ENCODE measurements at regions not wholly inside any gene's neighbourhood (a gene's known extent, or its start where the extent isn't known, plus 50 kb on each side); places are given as distances from the start of the nearest gene placed in this dataset.

DNA sequence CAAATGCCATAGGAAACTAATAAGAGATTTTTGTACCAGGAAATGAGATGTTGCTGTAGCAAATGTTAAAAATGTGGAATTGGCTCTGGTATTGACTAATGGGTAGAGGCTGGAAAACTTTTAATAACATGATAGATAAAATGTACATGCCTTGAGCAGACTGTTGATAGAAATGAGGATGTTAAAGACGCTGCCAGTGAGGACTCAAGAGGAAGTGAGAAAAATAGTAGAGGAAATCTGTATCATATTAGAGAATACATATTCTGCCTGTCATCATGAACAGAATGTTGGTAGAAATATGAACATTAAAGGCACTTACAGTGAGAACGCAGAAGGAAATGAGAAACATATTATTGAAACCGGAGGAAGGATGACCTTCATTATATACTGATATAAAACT is 577.2 kb upstream of the HTR2C start:
- no peaks in the 10 kb centered on the region for H3K4me1 ChIP-seq (ENCODE audit: insufficient read depth)
- no peak overlapping the region for H3K27ac ChIP-seq (ENCODE audit: low read depth)
- H3K79me2 ChIP-seq (replicated peaks; ENCODE audit: insufficient read depth), result no peaks in the 10 kb centered on the region
- H3K4me2 ChIP-seq, result no peak overlapping the region
- H3K4me3 ChIP-seq, result no peak overlapping the region
- DNase-seq (ENCODE audit: low spot score) (no peak), ATAC-seq (no peak)
- no peaks in the 10 kb centered on the region for H4K20me1 ChIP-seq (replicated peaks; ENCODE audit: insufficient read depth)
- Mint-ChIP-seq H3K27ac (no peak overlapping the region), H3K4me1 (no peaks in the 10 kb centered on the region), H3K4me3 (no peak overlapping the region), H3K9me3 (no peaks in the 10 kb centered on the region), H3K27me3 (ENCODE audit: insufficient read depth, low read depth, poor library complexity) (peaks cover 2% of the 10 kb centered on the region), H3K36me3 (ENCODE audit: low read depth) (no peaks in the 10 kb centered on the region)
- no peaks in the 10 kb centered on the region for H3F3A ChIP-seq (replicated peaks; ENCODE audit: low read depth)
- no peaks in the 10 kb centered on the region for H3K36me3 ChIP-seq (ENCODE audit: insufficient read depth)
- H3K27me3 ChIP-seq (ENCODE audit: insufficient read depth), result no peaks in the 10 kb centered on the region
- TF ChIP-seq, protein P1, sequence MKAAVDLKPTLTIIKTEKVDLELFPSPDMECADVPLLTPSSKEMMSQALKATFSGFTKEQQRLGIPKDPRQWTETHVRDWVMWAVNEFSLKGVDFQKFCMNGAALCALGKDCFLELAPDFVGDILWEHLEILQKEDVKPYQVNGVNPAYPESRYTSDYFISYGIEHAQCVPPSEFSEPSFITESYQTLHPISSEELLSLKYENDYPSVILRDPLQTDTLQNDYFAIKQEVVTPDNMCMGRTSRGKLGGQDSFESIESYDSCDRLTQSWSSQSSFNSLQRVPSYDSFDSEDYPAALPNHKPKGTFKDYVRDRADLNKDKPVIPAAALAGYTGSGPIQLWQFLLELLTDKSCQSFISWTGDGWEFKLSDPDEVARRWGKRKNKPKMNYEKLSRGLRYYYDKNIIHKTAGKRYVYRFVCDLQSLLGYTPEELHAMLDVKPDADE (IDR thresholded peaks at IDR 0.05), result no peak
- TF ChIP-seq CREB1 (CRISPR knock-in tag; IDR thresholded peaks at IDR 0.05; ENCODE audit: low read depth) (no peak), JUNB (IDR thresholded peaks at IDR 0.05; ENCODE audit: unreplicated experiment) (no peak), ZNF114 (CRISPR knock-in tag; IDR thresholded peaks at IDR 0.05) (no peak), ZNF331 (CRISPR knock-in tag; IDR thresholded peaks at IDR 0.05; ENCODE audit: low read depth) (no peak), NANOG (IDR thresholded peaks at IDR 0.05; ENCODE audit: borderline replicate concordance) (no peak), EZH2phosphoT487 (IDR thresholded peaks at IDR 0.05; ENCODE audit: unreplicated experiment) (no peak), POLR2AphosphoS5 (IDR thresholded peaks at IDR 0.05; ENCODE audit: low read depth) (no peak), STAT1 (IDR thresholded peaks at IDR 0.05; ENCODE audit: unreplicated experiment) (no peak), EZH2 (IDR thresholded peaks at IDR 0.05; ENCODE audit: low read depth, unreplicated experiment) (no peak)
- TF ChIP-seq, protein P2, sequence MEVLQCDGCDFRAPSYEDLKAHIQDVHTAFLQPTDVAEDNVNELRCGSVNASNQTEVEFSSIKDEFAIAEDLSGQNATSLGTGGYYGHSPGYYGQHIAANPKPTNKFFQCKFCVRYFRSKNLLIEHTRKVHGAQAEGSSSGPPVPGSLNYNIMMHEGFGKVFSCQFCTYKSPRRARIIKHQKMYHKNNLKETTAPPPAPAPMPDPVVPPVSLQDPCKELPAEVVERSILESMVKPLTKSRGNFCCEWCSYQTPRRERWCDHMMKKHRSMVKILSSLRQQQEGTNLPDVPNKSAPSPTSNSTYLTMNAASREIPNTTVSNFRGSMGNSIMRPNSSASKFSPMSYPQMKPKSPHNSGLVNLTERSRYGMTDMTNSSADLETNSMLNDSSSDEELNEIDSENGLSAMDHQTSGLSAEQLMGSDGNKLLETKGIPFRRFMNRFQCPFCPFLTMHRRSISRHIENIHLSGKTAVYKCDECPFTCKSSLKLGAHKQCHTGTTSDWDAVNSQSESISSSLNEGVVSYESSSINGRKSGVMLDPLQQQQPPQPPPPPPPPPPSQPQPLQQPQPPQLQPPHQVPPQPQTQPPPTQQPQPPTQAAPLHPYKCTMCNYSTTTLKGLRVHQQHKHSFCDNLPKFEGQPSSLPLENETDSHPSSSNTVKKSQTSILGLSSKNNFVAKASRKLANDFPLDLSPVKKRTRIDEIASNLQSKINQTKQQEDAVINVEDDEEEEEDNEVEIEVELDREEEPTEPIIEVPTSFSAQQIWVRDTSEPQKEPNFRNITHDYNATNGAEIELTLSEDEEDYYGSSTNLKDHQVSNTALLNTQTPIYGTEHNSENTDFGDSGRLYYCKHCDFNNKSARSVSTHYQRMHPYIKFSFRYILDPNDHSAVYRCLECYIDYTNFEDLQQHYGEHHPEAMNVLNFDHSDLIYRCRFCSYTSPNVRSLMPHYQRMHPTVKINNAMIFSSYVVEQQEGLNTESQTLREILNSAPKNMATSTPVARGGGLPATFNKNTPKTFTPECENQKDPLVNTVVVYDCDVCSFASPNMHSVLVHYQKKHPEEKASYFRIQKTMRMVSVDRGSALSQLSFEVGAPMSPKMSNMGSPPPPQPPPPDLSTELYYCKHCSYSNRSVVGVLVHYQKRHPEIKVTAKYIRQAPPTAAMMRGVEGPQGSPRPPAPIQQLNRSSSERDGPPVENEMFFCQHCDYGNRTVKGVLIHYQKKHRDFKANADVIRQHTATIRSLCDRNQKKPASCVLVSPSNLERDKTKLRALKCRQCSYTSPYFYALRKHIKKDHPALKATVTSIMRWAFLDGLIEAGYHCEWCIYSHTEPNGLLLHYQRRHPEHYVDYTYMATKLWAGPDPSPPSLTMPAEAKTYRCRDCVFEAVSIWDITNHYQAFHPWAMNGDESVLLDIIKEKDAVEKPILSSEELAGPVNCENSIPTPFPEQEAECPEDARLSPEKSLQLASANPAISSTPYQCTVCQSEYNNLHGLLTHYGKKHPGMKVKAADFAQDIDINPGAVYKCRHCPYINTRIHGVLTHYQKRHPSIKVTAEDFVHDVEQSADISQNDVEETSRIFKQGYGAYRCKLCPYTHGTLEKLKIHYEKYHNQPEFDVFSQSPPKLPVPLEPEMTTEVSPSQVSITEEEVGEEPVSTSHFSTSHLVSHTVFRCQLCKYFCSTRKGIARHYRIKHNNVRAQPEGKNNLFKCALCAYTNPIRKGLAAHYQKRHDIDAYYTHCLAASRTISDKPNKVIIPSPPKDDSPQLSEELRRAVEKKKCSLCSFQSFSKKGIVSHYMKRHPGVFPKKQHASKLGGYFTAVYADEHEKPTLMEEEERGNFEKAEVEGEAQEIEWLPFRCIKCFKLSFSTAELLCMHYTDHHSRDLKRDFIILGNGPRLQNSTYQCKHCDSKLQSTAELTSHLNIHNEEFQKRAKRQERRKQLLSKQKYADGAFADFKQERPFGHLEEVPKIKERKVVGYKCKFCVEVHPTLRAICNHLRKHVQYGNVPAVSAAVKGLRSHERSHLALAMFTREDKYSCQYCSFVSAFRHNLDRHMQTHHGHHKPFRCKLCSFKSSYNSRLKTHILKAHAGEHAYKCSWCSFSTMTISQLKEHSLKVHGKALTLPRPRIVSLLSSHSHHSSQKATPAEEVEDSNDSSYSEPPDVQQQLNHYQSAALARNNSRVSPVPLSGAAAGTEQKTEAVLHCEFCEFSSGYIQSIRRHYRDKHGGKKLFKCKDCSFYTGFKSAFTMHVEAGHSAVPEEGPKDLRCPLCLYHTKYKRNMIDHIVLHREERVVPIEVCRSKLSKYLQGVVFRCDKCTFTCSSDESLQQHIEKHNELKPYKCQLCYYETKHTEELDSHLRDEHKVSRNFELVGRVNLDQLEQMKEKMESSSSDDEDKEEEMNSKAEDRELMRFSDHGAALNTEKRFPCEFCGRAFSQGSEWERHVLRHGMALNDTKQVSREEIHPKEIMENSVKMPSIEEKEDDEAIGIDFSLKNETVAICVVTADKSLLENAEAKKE (CRISPR knock-in tag; IDR thresholded peaks at IDR 0.05), result no peak
- TF ChIP-seq, protein P3, sequence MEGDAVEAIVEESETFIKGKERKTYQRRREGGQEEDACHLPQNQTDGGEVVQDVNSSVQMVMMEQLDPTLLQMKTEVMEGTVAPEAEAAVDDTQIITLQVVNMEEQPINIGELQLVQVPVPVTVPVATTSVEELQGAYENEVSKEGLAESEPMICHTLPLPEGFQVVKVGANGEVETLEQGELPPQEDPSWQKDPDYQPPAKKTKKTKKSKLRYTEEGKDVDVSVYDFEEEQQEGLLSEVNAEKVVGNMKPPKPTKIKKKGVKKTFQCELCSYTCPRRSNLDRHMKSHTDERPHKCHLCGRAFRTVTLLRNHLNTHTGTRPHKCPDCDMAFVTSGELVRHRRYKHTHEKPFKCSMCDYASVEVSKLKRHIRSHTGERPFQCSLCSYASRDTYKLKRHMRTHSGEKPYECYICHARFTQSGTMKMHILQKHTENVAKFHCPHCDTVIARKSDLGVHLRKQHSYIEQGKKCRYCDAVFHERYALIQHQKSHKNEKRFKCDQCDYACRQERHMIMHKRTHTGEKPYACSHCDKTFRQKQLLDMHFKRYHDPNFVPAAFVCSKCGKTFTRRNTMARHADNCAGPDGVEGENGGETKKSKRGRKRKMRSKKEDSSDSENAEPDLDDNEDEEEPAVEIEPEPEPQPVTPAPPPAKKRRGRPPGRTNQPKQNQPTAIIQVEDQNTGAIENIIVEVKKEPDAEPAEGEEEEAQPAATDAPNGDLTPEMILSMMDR (conservative IDR thresholded peaks at IDR 0.05; ENCODE audit: low read depth in 2 of 2), result no peak
- TF ChIP-seq, protein P4, sequence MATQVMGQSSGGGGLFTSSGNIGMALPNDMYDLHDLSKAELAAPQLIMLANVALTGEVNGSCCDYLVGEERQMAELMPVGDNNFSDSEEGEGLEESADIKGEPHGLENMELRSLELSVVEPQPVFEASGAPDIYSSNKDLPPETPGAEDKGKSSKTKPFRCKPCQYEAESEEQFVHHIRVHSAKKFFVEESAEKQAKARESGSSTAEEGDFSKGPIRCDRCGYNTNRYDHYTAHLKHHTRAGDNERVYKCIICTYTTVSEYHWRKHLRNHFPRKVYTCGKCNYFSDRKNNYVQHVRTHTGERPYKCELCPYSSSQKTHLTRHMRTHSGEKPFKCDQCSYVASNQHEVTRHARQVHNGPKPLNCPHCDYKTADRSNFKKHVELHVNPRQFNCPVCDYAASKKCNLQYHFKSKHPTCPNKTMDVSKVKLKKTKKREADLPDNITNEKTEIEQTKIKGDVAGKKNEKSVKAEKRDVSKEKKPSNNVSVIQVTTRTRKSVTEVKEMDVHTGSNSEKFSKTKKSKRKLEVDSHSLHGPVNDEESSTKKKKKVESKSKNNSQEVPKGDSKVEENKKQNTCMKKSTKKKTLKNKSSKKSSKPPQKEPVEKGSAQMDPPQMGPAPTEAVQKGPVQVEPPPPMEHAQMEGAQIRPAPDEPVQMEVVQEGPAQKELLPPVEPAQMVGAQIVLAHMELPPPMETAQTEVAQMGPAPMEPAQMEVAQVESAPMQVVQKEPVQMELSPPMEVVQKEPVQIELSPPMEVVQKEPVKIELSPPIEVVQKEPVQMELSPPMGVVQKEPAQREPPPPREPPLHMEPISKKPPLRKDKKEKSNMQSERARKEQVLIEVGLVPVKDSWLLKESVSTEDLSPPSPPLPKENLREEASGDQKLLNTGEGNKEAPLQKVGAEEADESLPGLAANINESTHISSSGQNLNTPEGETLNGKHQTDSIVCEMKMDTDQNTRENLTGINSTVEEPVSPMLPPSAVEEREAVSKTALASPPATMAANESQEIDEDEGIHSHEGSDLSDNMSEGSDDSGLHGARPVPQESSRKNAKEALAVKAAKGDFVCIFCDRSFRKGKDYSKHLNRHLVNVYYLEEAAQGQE (IDR thresholded peaks at IDR 0.05; ENCODE audit: unreplicated experiment), result no peak
- no peaks in the 10 kb centered on the region for H3K9me2 ChIP-seq (ENCODE audit: insufficient read depth)
- no peak overlapping the region for H2AFZ ChIP-seq

All from GM23338 (cell line).